Stimulated activated CD8-positive, alpha-beta memory T cell treated with anti-CD3 and anti-CD28 coated beads, Interleukin-7, amount 100 ng/mL, for 48 hours (primary cell): ENCODE measurements at regions not wholly inside any gene's neighbourhood (a gene's known extent, or its start where the extent isn't known, plus 50 kb on each side); places are given as distances from the start of the nearest gene placed in this dataset.

ENCODE experiments used
- DNase-seq, 2 donors: peaks; one replicate each; pipeline ENCODE4 v3.0.0-alpha.2; 2020; ENCODE audit warnings: low read depth in 1 of 2; ENCODE audit errors: extremely low read depth in 1 of 2

GRCh38 chr17:79214940-79215604 is 140.4 kb downstream of the ENGASE start:
- DNase-seq = no peak

- DNase-seq = no peak
Observed at GRCh38 chr17:79214459-79214858, 139.8 kb downstream of the ENGASE start.

- DNase-seq = no peak
Observed at GRCh38 chr17:79213305-79213704, 138.7 kb downstream of the ENGASE start.

- DNase-seq = no peak
Observed at GRCh38 chr17:79212149-79213087, 137.8 kb downstream of the ENGASE start.

GRCh38 chr17:79211061-79211770 is 136.6 kb downstream of the ENGASE start:
- no peak for DNase-seq

GRCh38 chr17:79210638-79211037 is 136.0 kb downstream of the ENGASE start:
- no peak for DNase-seq

- DNase-seq = no peak
Observed at GRCh38 chr17:79207960-79208359, 133.3 kb downstream of the ENGASE start.

GRCh38 chr17:79205688-79206205 is 131.1 kb downstream of the ENGASE start:
- DNase-seq = no peak

GRCh38 chr17:79204261-79204660 is 129.6 kb downstream of the ENGASE start:
- no peak for DNase-seq

- DNase-seq = no peak
Observed at GRCh38 chr17:79203657-79204056, 129.0 kb downstream of the ENGASE start.

GRCh38 chr17:79203016-79203415 is 128.4 kb downstream of the ENGASE start:
- no peak for DNase-seq

- DNase-seq = no peak
Observed at GRCh38 chr17:79202480-79202879, 127.9 kb downstream of the ENGASE start.

- DNase-seq = no peak
Observed at GRCh38 chr17:79201536-79202227, 127.1 kb downstream of the ENGASE start.

- DNase-seq = no peak
Observed at GRCh38 chr17:79201119-79201518, 126.5 kb downstream of the ENGASE start.

- DNase-seq = no peak
Observed at GRCh38 chr17:79196913-79197312, 122.3 kb downstream of the ENGASE start.

GRCh38 chr17:79192503-79193351 is 118.1 kb downstream of the ENGASE start:
- no peak for DNase-seq

GRCh38 chr17:79191270-79191934 is 116.8 kb downstream of the ENGASE start:
- no peak for DNase-seq

- DNase-seq = no peak
Observed at GRCh38 chr17:79189305-79189704, 114.7 kb downstream of the ENGASE start.

- no peak for DNase-seq
Observed at GRCh38 chr17:79188685-79189084, 114.1 kb downstream of the ENGASE start.
